ENCODE measurements at regions not wholly inside any gene's neighbourhood (a gene's known extent, or its start where the extent isn't known, plus 50 kb on each side); places are given as distances from the start of the nearest gene placed in this dataset.
"Not testable (repeated sequence)": the region's sequence is repeated elsewhere in the genome, so short reads cannot be mapped to it uniquely, and the experiment has no call there.

GRCh38 chr4:49161111-49161541 lies 175.1 kb downstream of the CWH43 start:
- not testable (repeated sequence) for TF ChIP-seq CTCF (conservative IDR thresholded peaks at IDR 0.05; ENCODE audit: low read depth, low read length); EZH2 (IDR thresholded peaks at IDR 0.05; ENCODE audit: borderline replicate concordance, low read depth, low read length, poor library complexity, severe bottlenecking)
